CD14-positive monocyte (primary cell): ENCODE measurements at regions not wholly inside any gene's neighbourhood (a gene's known extent, or its start where the extent isn't known, plus 50 kb on each side); places are given as distances from the start of the nearest gene placed in this dataset.

ENCODE experiments used
- DNase-seq, 3 donors: peaks; one replicate each; pipeline ENCODE4 v3.0.0-alpha.2; 2011 to 2022
- H2AFZ ChIP-seq: 2 replicates; pipeline ENCODE4 v1.6.0; 2012; ENCODE audit warnings: mild to moderate bottlenecking, low read depth, low read length, inconsistent platforms; ENCODE audit not compliant: insufficient read depth, poor library complexity, severe bottlenecking
- H3K27ac ChIP-seq, 2 donors: 1 replicate in 1 of 2; 2 replicates in 1 of 2; pipeline ENCODE4 v1.5.1; 2012 to 2013; ENCODE audit warnings: low read length in 2 of 2, control low read depth in 1 of 2, inconsistent platforms in 1 of 2, low read depth in 1 of 2, mild to moderate bottlenecking in 1 of 2
- H3K27me3 ChIP-seq, 2 donors: one replicate each; pipeline versions ENCODE4 v1.6.0 to v1.6.1; 2011 to 2013; ENCODE audit warnings: low read length in 2 of 2; ENCODE audit not compliant: control insufficient read depth in 2 of 2, insufficient read depth in 2 of 2
- H3K36me3 ChIP-seq, 2 donors: replicated peaks in 1 of 2; 1 replicate in 1 of 2; 2 replicates in 1 of 2; pipeline versions ENCODE4 v1.5.1 to v1.6.1; 2012 to 2013; ENCODE audit warnings: low read length in 2 of 2, control low read depth in 1 of 2, inconsistent platforms in 1 of 2, mild to moderate bottlenecking in 1 of 2; ENCODE audit not compliant: insufficient read depth in 2 of 2, control insufficient read depth in 1 of 2
- H3K4me1 ChIP-seq, 2 donors: 1 replicate in 1 of 2; 2 replicates in 1 of 2; pipeline versions ENCODE4 v1.5.1 to v1.6.1; 2012 to 2013; ENCODE audit warnings: low read length in 2 of 2, control low read depth in 1 of 2, inconsistent platforms in 1 of 2, mild to moderate bottlenecking in 1 of 2, moderate library complexity in 1 of 2; ENCODE audit not compliant: insufficient read depth in 2 of 2, control insufficient read depth in 1 of 2
- H3K4me2 ChIP-seq: replicated peaks from 2 replicates; pipeline ENCODE3; 2012; ENCODE audit warnings: low read length, moderate library complexity, mild to moderate bottlenecking; ENCODE audit not compliant: poor library complexity, severe bottlenecking; ENCODE audit errors: extremely low read depth
- H3K4me3 ChIP-seq, 3 experiments: fragments of 200-600 bp in 1 of 3; sonication (generic) in 1 of 3; replicated peaks in 1 of 3; 1 replicate in 2 of 3; 2 replicates in 1 of 3; pipeline ENCODE4 v1.5.1; 2011 to 2013; ENCODE audit warnings: low read length in 3 of 3, mild to moderate bottlenecking in 3 of 3, control low read depth in 2 of 3, low read depth in 2 of 3, inconsistent platforms in 1 of 3, moderate library complexity in 1 of 3
- H3K79me2 ChIP-seq: 2 replicates; pipeline ENCODE4 v1.6.0; 2012; ENCODE audit warnings: mild to moderate bottlenecking, control low read depth, inconsistent platforms, low read length, moderate library complexity; ENCODE audit not compliant: insufficient read depth
- H3K9ac ChIP-seq: 2 replicates; pipeline ENCODE4 v1.6.0; 2017; ENCODE audit warnings: low read length, mild to moderate bottlenecking; ENCODE audit not compliant: insufficient read depth, poor library complexity, severe bottlenecking
- H3K9me3 ChIP-seq, 2 donors: replicated peaks in 1 of 2; 1 replicate in 1 of 2; 2 replicates in 1 of 2; pipeline versions ENCODE4 v1.5.1 to v1.6.1; 2012 to 2013; ENCODE audit warnings: low read length in 2 of 2, control low read depth in 1 of 2; ENCODE audit not compliant: control insufficient read depth in 1 of 2, insufficient read depth in 1 of 2
- H4K20me1 ChIP-seq: 2 replicates; pipeline ENCODE4 v1.6.0; 2012; ENCODE audit warnings: mild to moderate bottlenecking, low read length, control low read depth, moderate library complexity; ENCODE audit not compliant: insufficient read depth
- H3K27ac Mint-ChIP-seq, 7 donors: one replicate each; pipeline ENCODE4 v1.8.0; 2020; ENCODE audit warnings: mild to moderate bottlenecking in 7 of 7, mixed read lengths in 7 of 7, moderate library complexity in 6 of 7, inconsistent platforms in 2 of 7
- H3K27me3 Mint-ChIP-seq, 3 donors: one replicate each; pipeline ENCODE4 v1.8.0; 2021 to 2022; ENCODE audit warnings: low read depth in 3 of 3, mild to moderate bottlenecking in 3 of 3, mixed read lengths in 3 of 3, moderate library complexity in 3 of 3, inconsistent platforms in 1 of 3
- H3K36me3 Mint-ChIP-seq, 2 donors: one replicate each; pipeline ENCODE4 v1.8.0; 2020; ENCODE audit warnings: mixed read lengths in 2 of 2, inconsistent platforms in 1 of 2, mild to moderate bottlenecking in 1 of 2
- H3K4me1 Mint-ChIP-seq: one replicate; pipeline ENCODE4 v1.8.0; 2020; ENCODE audit warnings: mild to moderate bottlenecking, mixed read lengths
- H3K4me3 Mint-ChIP-seq, 2 donors: one replicate each; pipeline ENCODE4 v1.8.0; 2020; ENCODE audit warnings: mild to moderate bottlenecking in 2 of 2, mixed read lengths in 2 of 2, moderate library complexity in 1 of 2
- H3K9me3 Mint-ChIP-seq, 7 donors: one replicate each; pipeline ENCODE4 v1.8.0; 2020 to 2022; ENCODE audit warnings: mixed read lengths in 7 of 7, mild to moderate bottlenecking in 6 of 7, moderate library complexity in 6 of 7, inconsistent platforms in 2 of 7
- WGBS: methylation state at CpG from one replicate; pipeline ENCODE4 v1.1.5; 2013; ENCODE audit warnings: missing lambda C conversion rate; ENCODE audit not compliant: insufficient coverage; 5-methylcytosine and 5-hydroxymethylcytosine counted together
- intact Hi-C, 2 donors: fragments of 100-400 bp; cut with micrococcal nuclease; formaldehyde crosslinking; loops; one replicate each; pipeline versions ENCODE4 v1.15.0 to v1.15.1; 2023
- TF ChIP-seq, protein P1 (sequence below): fragments of 200-600 bp; IDR thresholded peaks from one replicate; pipeline ENCODE4 v1.8.0; 2022; ENCODE audit warnings: antibody characterized with exemption, mild to moderate bottlenecking

DNA sequence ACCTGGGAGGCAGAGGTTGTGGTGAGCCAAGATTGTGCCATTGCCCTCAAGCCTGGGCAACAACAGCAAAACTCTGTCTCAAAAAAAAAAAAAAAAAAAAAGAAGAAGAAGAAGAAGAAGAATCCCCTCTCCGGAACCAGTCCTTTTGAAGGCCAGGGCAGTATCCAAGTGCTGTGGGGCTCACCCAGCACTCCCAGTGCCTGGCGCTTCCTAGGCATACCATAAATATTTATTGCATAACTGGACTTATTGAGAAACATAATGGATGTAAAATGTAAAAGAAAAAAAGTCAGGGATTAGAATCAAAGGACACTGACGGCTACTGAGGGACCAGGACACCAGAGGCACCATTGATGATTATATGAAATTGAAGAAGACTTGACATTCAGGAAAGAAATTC is 162.1 kb upstream of the KIT start:
- Mint-ChIP-seq H3K4me3 (no peak overlapping the region), H3K27ac (no peak overlapping the region), H3K36me3 (no peaks in the 10 kb centered on the region), H3K9me3 (peaks cover 0 to 4% (median 3%) of the 10 kb centered on the region in 7 donors), H3K27me3 (peaks cover 0 to 3% (median 1%) of the 10 kb centered on the region in 3 donors), H3K4me1 (no peaks in the 10 kb centered on the region)
- TF ChIP-seq, protein P1, sequence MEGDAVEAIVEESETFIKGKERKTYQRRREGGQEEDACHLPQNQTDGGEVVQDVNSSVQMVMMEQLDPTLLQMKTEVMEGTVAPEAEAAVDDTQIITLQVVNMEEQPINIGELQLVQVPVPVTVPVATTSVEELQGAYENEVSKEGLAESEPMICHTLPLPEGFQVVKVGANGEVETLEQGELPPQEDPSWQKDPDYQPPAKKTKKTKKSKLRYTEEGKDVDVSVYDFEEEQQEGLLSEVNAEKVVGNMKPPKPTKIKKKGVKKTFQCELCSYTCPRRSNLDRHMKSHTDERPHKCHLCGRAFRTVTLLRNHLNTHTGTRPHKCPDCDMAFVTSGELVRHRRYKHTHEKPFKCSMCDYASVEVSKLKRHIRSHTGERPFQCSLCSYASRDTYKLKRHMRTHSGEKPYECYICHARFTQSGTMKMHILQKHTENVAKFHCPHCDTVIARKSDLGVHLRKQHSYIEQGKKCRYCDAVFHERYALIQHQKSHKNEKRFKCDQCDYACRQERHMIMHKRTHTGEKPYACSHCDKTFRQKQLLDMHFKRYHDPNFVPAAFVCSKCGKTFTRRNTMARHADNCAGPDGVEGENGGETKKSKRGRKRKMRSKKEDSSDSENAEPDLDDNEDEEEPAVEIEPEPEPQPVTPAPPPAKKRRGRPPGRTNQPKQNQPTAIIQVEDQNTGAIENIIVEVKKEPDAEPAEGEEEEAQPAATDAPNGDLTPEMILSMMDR: no peak
- no peak overlapping the region for H3K9ac ChIP-seq
- no peak overlapping the region for H3K4me3 ChIP-seq
- H3K4me1 ChIP-seq: no peaks in the 10 kb centered on the region
- no peaks in the 10 kb centered on the region for H3K79me2 ChIP-seq
- H4K20me1 ChIP-seq: no peaks in the 10 kb centered on the region
- no peaks in the 10 kb centered on the region for H3K9me3 ChIP-seq
- H3K27ac ChIP-seq: no peak overlapping the region
- DNase-seq: no peak
- intact Hi-C loops: no loop called here
- no peak overlapping the region for H3K4me2 ChIP-seq
- no peaks in the 10 kb centered on the region for H3K27me3 ChIP-seq
- H3K36me3 ChIP-seq: no peaks in the 10 kb centered on the region
- H2AFZ ChIP-seq: no peak overlapping the region
- WGBS: 92% methylated on average over 1 of the region's 3 CpGs

DNA sequence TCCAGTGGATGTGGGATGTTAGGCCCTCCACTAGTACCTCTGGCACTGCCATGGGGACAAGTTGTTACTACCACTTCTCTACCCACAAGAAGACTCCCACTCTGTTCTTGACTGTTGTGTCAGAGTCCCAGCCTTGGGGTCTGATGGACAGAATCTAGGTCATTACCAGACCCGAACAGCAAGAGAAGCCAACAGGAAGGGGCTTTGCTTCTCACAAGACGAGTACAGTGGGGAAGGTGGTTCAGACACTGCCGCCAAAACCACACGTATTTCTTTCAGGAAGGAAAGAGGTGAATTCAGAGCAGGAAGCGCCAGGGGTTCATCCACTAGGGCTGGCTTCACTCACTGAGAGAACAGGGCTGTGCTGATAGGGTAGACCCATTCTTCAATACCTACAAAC is 161.3 kb upstream of the KIT start:
- Histone ChIP-seq H3K79me2 (no peaks in the 10 kb centered on the region), H3K27me3 (no peaks in the 10 kb centered on the region), H3K9ac (no peak overlapping the region), H3K9me3 (no peaks in the 10 kb centered on the region), H3K27ac (no peak overlapping the region), H4K20me1 (no peaks in the 10 kb centered on the region), H2AFZ (no peak overlapping the region), H3K4me3 (no peak overlapping the region), H3K4me2 (no peak overlapping the region), H3K36me3 (no peaks in the 10 kb centered on the region), H3K4me1 (no peaks in the 10 kb centered on the region)
- Mint-ChIP-seq H3K4me3 (no peak overlapping the region), H3K4me1 (no peaks in the 10 kb centered on the region), H3K36me3 (no peaks in the 10 kb centered on the region), H3K9me3 (peaks cover 0 to 4% (median 3%) of the 10 kb centered on the region in 7 donors), H3K27ac (no peak overlapping the region), H3K27me3 (peaks cover 0 to 3% (median 1%) of the 10 kb centered on the region in 3 donors)
- DNase-seq: no peak
- TF ChIP-seq, protein P1: no peak
- WGBS: 0% methylated on average over 2 of the region's 5 CpGs
- intact Hi-C loops: no loop called here
